H9 (cell line): ENCODE measurements at regions not wholly inside any gene's neighbourhood (a gene's known extent, or its start where the extent isn't known, plus 50 kb on each side); places are given as distances from the start of the nearest gene placed in this dataset.

ENCODE experiments used
- DNase-seq: peaks from one replicate; pipeline ENCODE4 v3.0.0-alpha.2; 2017
- H2AFZ ChIP-seq: one replicate; pipeline ENCODE4 v1.6.1; 2013; ENCODE audit warnings: mild to moderate bottlenecking, low read length, control low read depth, moderate library complexity
- H2AK5ac ChIP-seq: 2 replicates; pipeline ENCODE4 v1.6.1; 2013; ENCODE audit warnings: low read length, control low read depth, mixed read lengths; ENCODE audit not compliant: insufficient read length
- H2BK120ac ChIP-seq: one replicate; pipeline ENCODE4 v1.6.1; 2013; ENCODE audit warnings: low read depth, mild to moderate bottlenecking, low read length, control low read depth, inconsistent platforms; ENCODE audit not compliant: poor library complexity, severe bottlenecking
- H2BK12ac ChIP-seq: 2 replicates; pipeline ENCODE4 v1.6.1; 2013; ENCODE audit warnings: low read length, control low read depth, mixed read lengths, low read depth; ENCODE audit not compliant: insufficient read length
- H2BK15ac ChIP-seq: 2 replicates; pipeline ENCODE4 v1.6.1; 2013; ENCODE audit warnings: low read depth, low read length, control low read depth
- H2BK20ac ChIP-seq: one replicate; pipeline ENCODE4 v1.6.1; 2013; ENCODE audit warnings: low read depth, mild to moderate bottlenecking, low read length, control low read depth, inconsistent platforms; ENCODE audit not compliant: poor library complexity, severe bottlenecking
- H2BK5ac ChIP-seq: 2 replicates; pipeline ENCODE4 v1.6.1; 2013; ENCODE audit warnings: low read length, control low read depth, mixed read lengths; ENCODE audit not compliant: insufficient read length
- H3K14ac ChIP-seq: 2 replicates; pipeline ENCODE4 v1.6.1; 2013; ENCODE audit warnings: low read length, control low read depth; ENCODE audit not compliant: insufficient read depth
- H3K18ac ChIP-seq: 2 replicates; pipeline ENCODE4 v1.6.1; 2013; ENCODE audit warnings: low read depth, mild to moderate bottlenecking, mixed read lengths, low read length, control low read depth; ENCODE audit not compliant: insufficient read length
- H3K23ac ChIP-seq: 2 replicates; pipeline ENCODE4 v1.6.1; 2013; ENCODE audit warnings: low read length, control low read depth, mixed read lengths, low read depth; ENCODE audit not compliant: insufficient read length
- H3K23me2 ChIP-seq: 2 replicates; pipeline ENCODE4 v1.6.1; 2013; ENCODE audit warnings: low read depth, mild to moderate bottlenecking, mixed read lengths, low read length, control low read depth; ENCODE audit not compliant: insufficient read length, poor library complexity, severe bottlenecking
- H3K27ac ChIP-seq: 2 replicates; pipeline ENCODE4 v1.5.1; 2013; ENCODE audit warnings: low read length, control low read depth, mixed read lengths, low read depth; ENCODE audit not compliant: insufficient read length
- H3K27me3 ChIP-seq: 2 replicates; pipeline ENCODE4 v1.6.1; 2013; ENCODE audit warnings: low read length, control low read depth, inconsistent platforms; ENCODE audit not compliant: insufficient read depth
- H3K4ac ChIP-seq: 2 replicates; pipeline ENCODE4 v1.6.1; 2013; ENCODE audit warnings: low read depth, mild to moderate bottlenecking, control low read depth, inconsistent platforms, low read length, moderate library complexity
- H3K4me1 ChIP-seq: 2 replicates; pipeline ENCODE4 v1.6.1; 2013; ENCODE audit warnings: low read length, control low read depth, inconsistent platforms; ENCODE audit not compliant: insufficient read depth
- H3K4me2 ChIP-seq: 2 replicates; pipeline ENCODE4 v1.6.1; 2013; ENCODE audit warnings: low read length, control low read depth, mixed read lengths; ENCODE audit not compliant: insufficient read length, insufficient read depth
- H3K56ac ChIP-seq: 2 replicates; pipeline ENCODE4 v1.6.1; 2013; ENCODE audit warnings: low read depth, mild to moderate bottlenecking, mixed read lengths, low read length, control low read depth; ENCODE audit not compliant: insufficient read length
- H3K79me1 ChIP-seq: 2 replicates; pipeline ENCODE4 v1.6.1; 2013; ENCODE audit warnings: low read depth, mild to moderate bottlenecking, moderate library complexity, low read length, control low read depth, inconsistent platforms; ENCODE audit not compliant: insufficient read depth, poor library complexity, severe bottlenecking
- H3K79me2 ChIP-seq: 2 replicates; pipeline ENCODE4 v1.6.1; 2013; ENCODE audit warnings: low read length, control low read depth, inconsistent platforms; ENCODE audit not compliant: insufficient read depth
- H3K9ac ChIP-seq: 2 replicates; pipeline ENCODE4 v1.6.1; 2013; ENCODE audit warnings: low read length, control low read depth, mixed read lengths; ENCODE audit not compliant: insufficient read length; ENCODE audit errors: extremely low read depth
- H3K9me3 ChIP-seq: one replicate; pipeline ENCODE4 v1.6.1; 2013; ENCODE audit warnings: low read depth, low read length, inconsistent platforms; ENCODE audit not compliant: control insufficient read depth
- H3T11ph ChIP-seq: one replicate; pipeline ENCODE4 v1.6.1; 2013; ENCODE audit warnings: mild to moderate bottlenecking, low read length, control low read depth, inconsistent platforms
- H4K20me1 ChIP-seq: one replicate; pipeline ENCODE4 v1.6.1; 2013; ENCODE audit not compliant: control insufficient read depth, insufficient read length, insufficient read depth
- H4K5ac ChIP-seq: 2 replicates; pipeline ENCODE4 v1.6.1; 2013; ENCODE audit warnings: low read depth, mild to moderate bottlenecking, mixed read lengths, low read length, control low read depth; ENCODE audit not compliant: insufficient read length
- H4K8ac ChIP-seq: replicated peaks from 2 replicates; pipeline ENCODE4 v1.6.1; 2013; ENCODE audit warnings: low read length, control low read depth, mixed read lengths, low read depth; ENCODE audit not compliant: insufficient read length
- H4K91ac ChIP-seq: 2 replicates; pipeline ENCODE4 v1.6.1; 2013; ENCODE audit warnings: low read depth, mild to moderate bottlenecking, moderate library complexity, mixed read lengths, low read length, control low read depth; ENCODE audit not compliant: insufficient read length
- H3K27ac Mint-ChIP-seq, 3 experiments: 2 replicates in 2 of 3; 3 replicates in 1 of 3; pipeline ENCODE4 v1.8.0; 2020 to 2021; ENCODE audit warnings: mixed read lengths in 3 of 3, mild to moderate bottlenecking in 1 of 3, moderate library complexity in 1 of 3
- H3K27me3 Mint-ChIP-seq: 2 replicates; pipeline ENCODE4 v1.8.0; 2021; ENCODE audit warnings: low read depth, mild to moderate bottlenecking, moderate library complexity, mixed read lengths
- H3K36me3 Mint-ChIP-seq, 3 experiments: 2 replicates in 2 of 3; 3 replicates in 1 of 3; pipeline ENCODE4 v1.8.0; 2020 to 2021; ENCODE audit warnings: low read depth in 3 of 3, mixed read lengths in 3 of 3; ENCODE audit not compliant: insufficient read depth in 1 of 3
- H3K4me1 Mint-ChIP-seq, 2 experiments: 2 replicates each; pipeline ENCODE4 v1.8.0; 2020; ENCODE audit warnings: mixed read lengths in 2 of 2
- H3K4me3 Mint-ChIP-seq, 2 experiments: 2 replicates in 1 of 2; 3 replicates in 1 of 2; pipeline ENCODE4 v1.8.0; 2020 to 2021; ENCODE audit warnings: mild to moderate bottlenecking in 2 of 2, mixed read lengths in 2 of 2, moderate library complexity in 1 of 2
- H3K9me3 Mint-ChIP-seq, 2 experiments: 2 replicates in 1 of 2; 3 replicates in 1 of 2; pipeline ENCODE4 v1.8.0; 2020; ENCODE audit warnings: mild to moderate bottlenecking in 2 of 2, mixed read lengths in 2 of 2, moderate library complexity in 1 of 2
- CTCF ChIP-seq: fragments of 200-600 bp; sonication (generic); conservative IDR thresholded peaks from 3 replicates; pipeline ENCODE4 v1.8.0; 2021; ENCODE audit warnings: antibody characterized with exemption, mild to moderate bottlenecking
- WGBS: extraction: QIAGEN DNeasy Blood & Tissue Kit; methylation state at CpG from one replicate; pipeline ENCODE4 v1.1.7; 2013; ENCODE audit warnings: missing lambda C conversion rate, low lambda C conversion rate, mixed read lengths; ENCODE audit not compliant: insufficient read length; ENCODE audit errors: extremely low coverage; 5-methylcytosine and 5-hydroxymethylcytosine counted together

DNA sequence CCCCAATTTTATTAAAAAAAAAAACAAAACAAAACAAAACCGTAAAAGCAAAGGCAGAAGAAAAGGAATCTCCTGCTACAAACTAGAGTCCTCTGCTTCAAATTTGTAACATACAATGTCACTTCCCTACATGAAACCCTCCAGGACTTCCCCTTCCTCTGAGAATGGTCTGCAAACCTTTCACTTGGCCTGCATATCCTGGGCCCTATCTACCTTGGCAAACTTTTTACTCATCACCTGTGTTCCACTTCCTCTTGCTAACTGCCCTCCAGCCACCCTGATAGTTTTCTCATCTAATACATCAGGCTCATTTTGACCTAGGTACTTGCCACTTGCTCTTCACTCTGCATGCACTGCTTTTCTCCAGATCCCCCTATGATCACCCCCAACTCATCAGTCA lies 255.5 kb downstream of the ETAA1 start:
- Histone ChIP-seq H3K4me1 (no peaks in the 10 kb centered on the region; the same call in 1 of the 2 replicates), H3K27me3 (no peaks in the 10 kb centered on the region), H2BK120ac (no peak overlapping the region), H3K79me1 (no peaks in the 10 kb centered on the region), H2BK15ac (no peak overlapping the region), H4K20me1 (no peaks in the 10 kb centered on the region), H3K4me2 (no peak overlapping the region), H3K18ac (no peak overlapping the region), H2BK12ac (no peak overlapping the region), H3K14ac (no peak overlapping the region), H4K91ac (no peak overlapping the region), H3K23ac (no peak overlapping the region), H3K56ac (no peak overlapping the region), H4K8ac (no peak overlapping the region), H4K5ac (no peak overlapping the region), H3K23me2 (no peaks in the 10 kb centered on the region), H3K4ac (no peak overlapping the region), H3K9ac (no peak overlapping the region), H3K9me3 (peaks cover 7% of the 10 kb centered on the region), H2AK5ac (no peak overlapping the region), H3K79me2 (no peaks in the 10 kb centered on the region), H2BK5ac (no peak overlapping the region), H2AFZ (no peak overlapping the region), H2BK20ac (no peak overlapping the region), H3K27ac (no peak overlapping the region), H3T11ph (no peak overlapping the region)
- Mint-ChIP-seq H3K27ac (no peak overlapping the region; a peak in 1 of 7 replicates), H3K4me1 (peaks cover 6 to 10% of the 10 kb centered on the region in 2 experiments), H3K27me3 (peaks cover 2% of the 10 kb centered on the region), H3K9me3 (peaks cover 11 to 15% of the 10 kb centered on the region in 2 experiments), H3K4me3 (no peak overlapping the region), H3K36me3 (peaks cover 8 to 14% (median 8%) of the 10 kb centered on the region in 3 experiments)
- TF ChIP-seq CTCF = no peak
- DNase-seq = no peak
- WGBS = no CpG with 5 or more reads among the region's 1 CpG
